ENCODE measurements at regions not wholly inside any gene's neighbourhood (a gene's known extent, or its start where the extent isn't known, plus 50 kb on each side); places are given as distances from the start of the nearest gene placed in this dataset.

- Histone ChIP-seq H3K4me2 (ENCODE audit: insufficient read depth, insufficient read length, low read length) (no peak overlapping the region), H2BK12ac (ENCODE audit: insufficient read length, low read depth, low read length) (no peak overlapping the region), H3K4me1 (ENCODE audit: insufficient read depth, low read length) (no peaks in the 10 kb centered on the region), H2BK20ac (ENCODE audit: low read depth, low read length, poor library complexity, severe bottlenecking) (no peak overlapping the region), H2BK5ac (ENCODE audit: insufficient read length, low read length) (no peak overlapping the region), H3K4ac (ENCODE audit: low read depth, low read length) (no peak overlapping the region), H3K18ac (ENCODE audit: insufficient read length, low read depth, low read length) (no peak overlapping the region), H3K14ac (ENCODE audit: insufficient read depth, low read length) (no peak overlapping the region), H3K23me2 (ENCODE audit: insufficient read length, low read depth, low read length, poor library complexity, severe bottlenecking) (no peaks in the 10 kb centered on the region), H4K5ac (ENCODE audit: insufficient read length, low read depth, low read length) (no peak overlapping the region), H3K27ac (ENCODE audit: insufficient read length, low read depth, low read length) (no peak overlapping the region), H3K23ac (ENCODE audit: insufficient read length, low read depth, low read length) (no peak overlapping the region), H4K20me1 (ENCODE audit: control insufficient read depth, insufficient read depth, insufficient read length) (no peaks in the 10 kb centered on the region), H3K56ac (ENCODE audit: insufficient read length, low read depth, low read length) (no peak overlapping the region), H2BK15ac (ENCODE audit: low read depth, low read length) (no peak overlapping the region), H3K79me1 (ENCODE audit: insufficient read depth, low read depth, low read length, poor library complexity, severe bottlenecking) (no peaks in the 10 kb centered on the region), H3K79me2 (ENCODE audit: insufficient read depth, low read length) (no peaks in the 10 kb centered on the region), H3T11ph (ENCODE audit: low read length) (no peak overlapping the region), H4K8ac (replicated peaks; ENCODE audit: insufficient read length, low read depth, low read length) (no peak overlapping the region), H2AFZ (ENCODE audit: low read length) (no peak overlapping the region), H3K27me3 (ENCODE audit: insufficient read depth, low read length) (no peaks in the 10 kb centered on the region), H3K9ac (ENCODE audit: extremely low read depth, insufficient read length, low read length) (no peak overlapping the region), H3K9me3 (ENCODE audit: control insufficient read depth, low read depth, low read length) (no peaks in the 10 kb centered on the region), H2BK120ac (ENCODE audit: low read depth, low read length, poor library complexity, severe bottlenecking) (no peak overlapping the region), H2AK5ac (ENCODE audit: insufficient read length, low read length) (no peak overlapping the region), H4K91ac (ENCODE audit: insufficient read length, low read depth, low read length) (no peak overlapping the region)
- no peak overlapping the region for H3K4me3 Mint-ChIP-seq
- peaks cover 0 to under 1% of the 10 kb centered on the region in 2 experiments; a peak in 3 of 5 replicates for H3K9me3 Mint-ChIP-seq
- no peaks in the 10 kb centered on the region; a peak in 1 of 7 replicates for H3K36me3 Mint-ChIP-seq (ENCODE audit: insufficient read depth in 1 of 3, low read depth in 3 of 3)
- no peak for TF ChIP-seq CTCF (conservative IDR thresholded peaks at IDR 0.05)
- DNase-seq = no peak
- H3K27me3 Mint-ChIP-seq (ENCODE audit: low read depth) = no peaks in the 10 kb centered on the region
- H3K27ac Mint-ChIP-seq = peak overlapping the region in 2 of 3 experiments; percentile 14 to 36; a peak in 3 of 7 replicates
- peaks cover 9 to 12% of the 10 kb centered on the region in 2 experiments for H3K4me1 Mint-ChIP-seq
Observed at GRCh38 chr15:59952960-59953359, 51.2 kb upstream of the FOXB1 start.

Measured in H9 (cell line).